ENCODE measurements at regions not wholly inside any gene's neighbourhood (a gene's known extent, or its start where the extent isn't known, plus 50 kb on each side); places are given as distances from the start of the nearest gene placed in this dataset.

DNA sequence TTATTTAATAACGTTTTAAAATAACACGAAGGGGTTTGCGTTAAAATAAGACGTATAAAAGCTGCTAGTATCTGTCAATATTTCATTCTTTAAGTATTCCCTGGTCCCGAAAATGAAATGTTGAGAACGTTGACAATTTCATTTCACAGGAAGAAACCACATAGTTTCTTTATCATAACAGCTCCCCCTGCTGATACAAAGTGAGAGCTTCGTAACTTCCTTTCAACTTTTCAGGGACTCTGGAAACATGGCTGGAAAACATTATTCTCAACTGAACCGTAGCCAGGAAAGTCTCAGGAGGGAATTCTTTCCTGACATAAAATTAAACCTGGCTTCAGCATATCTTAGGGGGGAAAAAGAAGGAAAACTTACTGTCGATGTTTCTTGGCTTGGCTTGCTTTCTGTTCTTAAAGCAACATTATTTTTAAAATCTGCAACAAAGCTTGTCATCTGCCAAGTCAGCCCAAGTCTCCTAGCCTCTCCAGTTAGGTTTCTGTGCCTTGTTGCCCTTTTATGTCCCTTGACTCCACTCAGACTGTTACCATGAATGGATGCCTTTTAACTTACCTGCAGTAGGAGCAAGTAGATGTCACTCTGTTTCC, 122.9 kb upstream of the DAB2 start:
- Histone ChIP-seq H3K4me3 (peak overlapping the region; percentile 26), H3K27ac (peak overlapping the region in 1 of 2 donors; percentile 12)
- TF ChIP-seq, protein P1, sequence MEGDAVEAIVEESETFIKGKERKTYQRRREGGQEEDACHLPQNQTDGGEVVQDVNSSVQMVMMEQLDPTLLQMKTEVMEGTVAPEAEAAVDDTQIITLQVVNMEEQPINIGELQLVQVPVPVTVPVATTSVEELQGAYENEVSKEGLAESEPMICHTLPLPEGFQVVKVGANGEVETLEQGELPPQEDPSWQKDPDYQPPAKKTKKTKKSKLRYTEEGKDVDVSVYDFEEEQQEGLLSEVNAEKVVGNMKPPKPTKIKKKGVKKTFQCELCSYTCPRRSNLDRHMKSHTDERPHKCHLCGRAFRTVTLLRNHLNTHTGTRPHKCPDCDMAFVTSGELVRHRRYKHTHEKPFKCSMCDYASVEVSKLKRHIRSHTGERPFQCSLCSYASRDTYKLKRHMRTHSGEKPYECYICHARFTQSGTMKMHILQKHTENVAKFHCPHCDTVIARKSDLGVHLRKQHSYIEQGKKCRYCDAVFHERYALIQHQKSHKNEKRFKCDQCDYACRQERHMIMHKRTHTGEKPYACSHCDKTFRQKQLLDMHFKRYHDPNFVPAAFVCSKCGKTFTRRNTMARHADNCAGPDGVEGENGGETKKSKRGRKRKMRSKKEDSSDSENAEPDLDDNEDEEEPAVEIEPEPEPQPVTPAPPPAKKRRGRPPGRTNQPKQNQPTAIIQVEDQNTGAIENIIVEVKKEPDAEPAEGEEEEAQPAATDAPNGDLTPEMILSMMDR (IDR thresholded peaks at IDR 0.05) = peak; percentile 61
- DNase-seq (ENCODE audit: low spot score) = no peak

DNA sequence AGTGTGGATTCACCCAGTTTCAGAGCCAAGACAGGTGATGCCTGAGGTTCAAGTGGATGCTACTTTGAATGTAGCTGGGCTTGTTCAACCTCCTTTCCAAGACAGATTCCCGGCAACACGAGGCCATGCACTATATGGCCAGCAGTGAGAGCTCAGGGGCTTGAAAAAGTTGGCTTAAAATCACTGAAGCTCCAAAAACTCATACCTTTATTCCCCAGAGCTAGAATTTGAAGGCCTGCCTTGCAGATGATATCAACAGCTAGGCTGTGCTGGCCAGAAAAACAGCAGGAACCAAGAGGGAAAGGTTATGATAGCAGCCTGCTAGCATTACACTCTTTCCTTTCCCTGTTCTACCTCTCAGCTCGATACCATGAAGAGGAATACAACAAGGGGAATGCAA, 120.2 kb upstream of the DAB2 start:
- Histone ChIP-seq H3K4me3 (no peak overlapping the region), H3K27ac (no peak overlapping the region)
- DNase-seq (ENCODE audit: low spot score) = no peak
- TF ChIP-seq, protein P1 (IDR thresholded peaks at IDR 0.05) = no peak

DNA sequence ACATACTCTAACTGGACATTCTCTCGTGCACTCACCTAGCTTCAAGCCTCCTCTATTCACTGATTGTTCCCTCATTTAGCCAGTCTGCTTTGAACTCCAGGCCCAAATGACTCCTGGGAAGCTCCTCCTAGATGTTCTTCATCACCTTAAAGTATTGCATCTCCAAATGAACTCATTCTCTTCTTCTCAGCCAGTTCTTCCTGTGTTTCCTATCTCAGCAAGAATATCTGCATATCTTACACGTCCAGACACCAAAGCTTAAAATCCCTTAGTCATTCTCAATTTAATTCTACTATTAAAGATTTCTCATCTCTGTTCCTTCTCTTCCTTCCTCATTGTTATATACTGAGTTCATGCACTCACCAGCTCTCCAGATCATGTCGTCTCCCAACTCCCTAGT, 118.6 kb upstream of the DAB2 start:
- H3K27ac ChIP-seq = no peak overlapping the region
- DNase-seq (ENCODE audit: low spot score) = no peak
- TF ChIP-seq, protein P1 (IDR thresholded peaks at IDR 0.05) = no peak
- no peak overlapping the region for H3K4me3 ChIP-seq

DNA sequence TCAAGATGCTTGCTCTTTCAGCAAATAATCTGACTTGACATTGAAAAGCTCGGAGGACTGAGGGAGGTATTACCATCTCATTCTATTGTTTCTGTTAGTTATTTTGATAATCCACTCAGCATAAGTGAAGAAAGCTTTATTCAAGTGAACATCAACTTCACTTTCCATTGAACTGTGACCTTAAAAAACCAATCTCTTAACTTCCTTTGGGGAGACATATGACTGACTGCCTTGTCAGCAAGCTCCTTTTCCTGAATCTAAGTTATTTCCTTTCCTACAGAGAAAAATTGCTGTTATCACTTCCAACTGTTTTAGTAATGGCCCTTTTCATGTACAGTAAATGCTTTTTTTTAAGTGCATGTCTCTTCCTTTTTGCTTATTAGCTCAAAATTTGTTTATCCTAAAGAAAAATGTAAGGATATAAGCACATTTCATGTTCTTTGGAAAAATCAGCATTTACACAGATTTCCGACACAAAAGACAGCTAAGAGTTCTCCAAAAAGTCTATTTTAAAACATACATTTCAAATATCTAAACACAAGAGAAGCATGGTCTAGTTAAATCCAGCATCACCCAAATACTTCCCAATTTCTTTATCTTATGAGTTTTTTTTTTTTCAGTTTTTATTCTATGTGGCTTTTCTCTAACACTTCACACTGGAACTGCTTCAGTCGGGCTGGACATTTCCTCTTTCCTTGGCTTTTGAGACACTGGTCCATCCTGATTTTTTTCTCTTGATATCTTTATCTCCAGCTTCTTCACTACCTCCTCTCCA, 117.9 kb upstream of the DAB2 start:
- Histone ChIP-seq H3K27ac (no peak overlapping the region), H3K4me3 (no peak overlapping the region)
- DNase-seq (ENCODE audit: low spot score) = no peak
- TF ChIP-seq, protein P1 (IDR thresholded peaks at IDR 0.05) = no peak

DNA sequence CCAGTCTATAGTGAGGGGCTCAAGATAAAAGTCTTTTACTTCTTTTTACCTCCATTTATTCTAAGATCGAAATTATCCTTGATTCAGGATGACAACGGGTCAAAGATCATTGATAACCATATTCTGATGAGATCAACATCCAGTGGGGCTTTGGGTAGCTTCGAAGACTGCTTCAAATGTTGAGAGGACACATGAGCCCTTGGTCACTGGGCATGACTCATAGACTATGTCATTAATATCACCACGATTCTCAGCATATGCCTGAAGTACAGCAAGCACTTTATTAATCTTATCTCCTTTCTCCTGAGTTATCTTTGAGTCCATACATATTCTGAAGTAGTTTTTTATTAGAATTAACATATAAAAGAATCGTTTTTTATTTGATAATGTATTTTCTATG, 117.1 kb upstream of the DAB2 start:
- DNase-seq (ENCODE audit: low spot score) = no peak
- TF ChIP-seq, protein P1 (IDR thresholded peaks at IDR 0.05) = no peak
- Histone ChIP-seq H3K27ac (no peak overlapping the region), H3K4me3 (no peak overlapping the region)

DNA sequence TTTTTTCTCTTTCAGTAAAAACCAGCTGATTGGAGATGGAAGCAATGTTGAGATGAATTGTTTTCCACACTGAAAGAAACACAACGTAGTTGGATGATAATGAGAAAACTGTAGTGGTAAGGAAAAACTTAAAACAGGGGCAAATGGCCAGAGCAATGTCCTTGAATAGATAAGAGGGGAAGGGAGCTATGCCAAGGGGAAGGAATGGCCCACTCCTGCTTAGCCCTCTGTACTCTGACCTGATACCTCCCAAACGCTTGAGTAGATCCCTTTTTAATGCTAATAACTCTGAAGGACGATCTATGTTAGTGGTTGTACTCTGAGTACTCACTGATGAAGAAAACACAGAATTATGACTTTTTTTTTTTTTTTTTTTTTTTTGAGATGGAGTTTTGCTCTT, 114.7 kb upstream of the DAB2 start:
- TF ChIP-seq, protein P1 (IDR thresholded peaks at IDR 0.05) = no peak
- no peak overlapping the region for H3K4me3 ChIP-seq
- H3K27ac ChIP-seq = no peak overlapping the region
- no peak for DNase-seq (ENCODE audit: low spot score)

DNA sequence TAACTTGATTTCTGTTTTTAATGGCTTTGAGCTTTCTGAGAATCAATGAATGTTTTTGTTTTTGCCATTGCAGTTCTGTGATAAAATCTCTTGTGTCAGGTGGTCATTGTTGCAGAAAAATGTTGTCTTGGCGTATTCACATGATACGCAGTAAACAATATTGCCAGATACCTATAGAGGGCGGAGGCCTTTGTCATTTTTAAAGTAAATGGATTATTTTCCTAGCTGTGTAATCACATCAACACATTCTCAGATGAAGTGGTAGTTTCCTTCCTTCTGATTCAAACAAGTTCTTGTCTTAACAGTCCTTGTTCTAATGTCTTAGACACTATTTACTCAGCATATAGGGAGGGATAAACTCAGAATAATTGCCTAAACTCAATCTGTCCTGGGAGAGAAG, 109.9 kb upstream of the DAB2 start:
- H3K27ac ChIP-seq = no peak overlapping the region
- H3K4me3 ChIP-seq = no peak overlapping the region
- TF ChIP-seq, protein P1 (IDR thresholded peaks at IDR 0.05) = no peak
- no peak for DNase-seq (ENCODE audit: low spot score)

Measured in coronary artery (tissue), 2 donors.